PC-3 (cell line): ENCODE measurements at regions not wholly inside any gene's neighbourhood (a gene's known extent, or its start where the extent isn't known, plus 50 kb on each side); places are given as distances from the start of the nearest gene placed in this dataset.

Experiments used
- CTCF ChIP-seq: fragments of 300-600 bp; sonication (generic); conservative IDR thresholded peaks from 2 replicates; pipeline ENCODE4 v1.5.1; 2017; ENCODE audit warnings: antibody characterized with exemption, low read depth, mild to moderate bottlenecking, low read length
- EZH2 ChIP-seq: fragments of 300-600 bp; sonication (generic); IDR thresholded peaks from one replicate; pipeline ENCODE4 v1.6.1; 2017; ENCODE audit warnings: antibody characterized with exemption, mild to moderate bottlenecking, low read length; ENCODE audit not compliant: unreplicated experiment
- EZH2phosphoT487 ChIP-seq: fragments of 300-600 bp; sonication (generic); IDR thresholded peaks from 2 replicates; pipeline ENCODE4 v1.6.1; 2018; ENCODE audit warnings: mild to moderate bottlenecking, antibody characterized with exemption, low read length, borderline replicate concordance

- TF ChIP-seq EZH2phosphoT487 (no peak), CTCF (no peak), EZH2 (no peak)
Measured at GRCh38 chr10:65622608-65623007, 1303.2 kb upstream of the LRRTM3 start.
